H1 (cell line): ENCODE measurements at regions not wholly inside any gene's neighbourhood (a gene's known extent, or its start where the extent isn't known, plus 50 kb on each side); places are given as distances from the start of the nearest gene placed in this dataset.

Source experiments
- CTCF ChIA-PET: fragments of 300-600 bp; sonication (Branson Sonifier 250); formaldehyde crosslinking; loops from one replicate; lab custom pipeline; 2021; ENCODE audit not compliant: partially characterized antibody; lab: Charles Lee
- POLR2A ChIA-PET: fragments of 300-600 bp; sonication (Branson Sonifier 250); formaldehyde crosslinking; loops from one replicate; lab custom pipeline; 2021; ENCODE audit warnings: inconsistent platforms; ENCODE audit not compliant: partially characterized antibody; lab: Charles Lee
- DNase-seq, 2 experiments: peaks; one replicate each; pipeline versions ENCODE4 v3.0.0 to v3.0.0-alpha.2; 2010 to 2022; ENCODE audit warnings: low spot score in 2 of 2, low read depth in 1 of 2, mixed read lengths in 1 of 2
- FAIRE-seq: peaks from 2 replicates; lab custom pipeline; 2011; peaks lifted over from hg19 to GRCh38; lab: Jason Lieb, UNC
- H2AFZ ChIP-seq: 2 replicates; pipeline ENCODE4 v1.8.1; 2012; ENCODE audit warnings: low read length, inconsistent platforms
- H2AK5ac ChIP-seq: 2 replicates; pipeline ENCODE4 v1.6.1; 2013; ENCODE audit warnings: low read depth, low read length
- H2BK120ac ChIP-seq: replicated peaks from 2 replicates; pipeline ENCODE3; 2013; ENCODE audit warnings: low read depth, low read length, inconsistent platforms
- H2BK12ac ChIP-seq: 2 replicates; pipeline ENCODE4 v1.6.1; 2013; ENCODE audit warnings: low read depth, low read length
- H2BK15ac ChIP-seq: 2 replicates; pipeline ENCODE4 v1.6.1; 2013; ENCODE audit warnings: low read length
- H2BK20ac ChIP-seq: 2 replicates; pipeline ENCODE4 v1.6.1; 2013; ENCODE audit warnings: low read length
- H2BK5ac ChIP-seq: 2 replicates; pipeline ENCODE4 v1.6.1; 2013; ENCODE audit warnings: low read depth, low read length
- H3K14ac ChIP-seq: 2 replicates; pipeline ENCODE4 v1.6.1; 2013; ENCODE audit warnings: inconsistent platforms; ENCODE audit not compliant: insufficient read length
- H3K18ac ChIP-seq: 2 replicates; pipeline ENCODE4 v1.6.1; 2013; ENCODE audit warnings: low read length; ENCODE audit errors: extremely low read depth
- H3K23ac ChIP-seq: 2 replicates; pipeline ENCODE4 v1.6.1; 2013; ENCODE audit warnings: inconsistent platforms; ENCODE audit not compliant: insufficient read length
- H3K23me2 ChIP-seq: 2 replicates; pipeline ENCODE4 v1.6.1; 2013; ENCODE audit warnings: low read depth, low read length
- H3K27ac ChIP-seq: 2 replicates; pipeline ENCODE4 v1.6.1; 2011; ENCODE audit warnings: low read depth, low read length, inconsistent platforms
- H3K27me3 ChIP-seq, 4 experiments: replicated peaks in 1 of 4; 1 replicate in 1 of 4; 2 replicates in 3 of 4; pipeline versions ENCODE4 v1.6.1 to v1.8.1; 2011 to 2013; ENCODE audit warnings: low read length in 3 of 4, mild to moderate bottlenecking in 3 of 4, inconsistent platforms in 2 of 4, mixed read lengths in 2 of 4, moderate library complexity in 1 of 4; ENCODE audit not compliant: control insufficient read depth in 3 of 4, insufficient read depth in 3 of 4; ENCODE audit errors: extremely low read depth in 1 of 4
- H3K36me3 ChIP-seq, 4 experiments: 2 replicates each; pipeline versions ENCODE4 v1.6.1 to v1.8.1; 2011 to 2013; ENCODE audit warnings: mild to moderate bottlenecking in 4 of 4, low read length in 3 of 4, moderate library complexity in 2 of 4, control low read depth in 1 of 4, inconsistent platforms in 1 of 4; ENCODE audit not compliant: insufficient read depth in 4 of 4, control insufficient read depth in 2 of 4
- H3K4ac ChIP-seq: replicated peaks from 2 replicates; pipeline ENCODE3; 2013; ENCODE audit warnings: low read length, low read depth, mixed read lengths, inconsistent platforms; ENCODE audit not compliant: insufficient read length
- H3K4me1 ChIP-seq, 4 experiments: replicated peaks in 1 of 4; 1 replicate in 1 of 4; 2 replicates in 3 of 4; pipeline versions ENCODE4 v1.6.1 to v1.8.1; 2011 to 2013; ENCODE audit warnings: low read length in 3 of 4, inconsistent platforms in 2 of 4, mixed read lengths in 1 of 4; ENCODE audit not compliant: insufficient read depth in 4 of 4, control insufficient read depth in 3 of 4
- H3K4me2 ChIP-seq, 2 experiments: 2 replicates each; pipeline versions ENCODE4 v1.6.1 to v1.8.1; 2011 to 2013; ENCODE audit warnings: low read depth in 2 of 2, low read length in 2 of 2, control low read depth in 1 of 2, inconsistent platforms in 1 of 2, mild to moderate bottlenecking in 1 of 2; ENCODE audit not compliant: insufficient read depth in 1 of 2
- H3K4me3 ChIP-seq, 4 experiments: fragments of 200-600, 300-600 bp in 1 of 4; sonication (generic), shearing (Covaris generic), sonication (Bioruptor Twin) in 1 of 4; 2 replicates each; pipeline versions ENCODE4 v1.5.1 to v1.8.1; 2011 to 2016; ENCODE audit warnings: low read length in 4 of 4, low read depth in 3 of 4, control low read depth in 2 of 4, inconsistent platforms in 2 of 4, mild to moderate bottlenecking in 2 of 4, mixed read lengths in 1 of 4, moderate library complexity in 1 of 4; ENCODE audit not compliant: insufficient read depth in 2 of 4; ENCODE audit errors: extremely low read depth in 1 of 4
- H3K56ac ChIP-seq: replicated peaks from 2 replicates; pipeline ENCODE3; 2013; ENCODE audit warnings: low read depth, mild to moderate bottlenecking, mixed read lengths, low read length, inconsistent platforms; ENCODE audit not compliant: insufficient read length
- H3K79me1 ChIP-seq: 2 replicates; pipeline ENCODE4 v1.6.1; 2013; ENCODE audit warnings: low read depth, low read length, control low read depth
- H3K79me2 ChIP-seq, 2 experiments: 2 replicates each; pipeline versions ENCODE4 v1.6.1 to v1.8.1; 2012 to 2013; ENCODE audit warnings: low read length in 2 of 2, mild to moderate bottlenecking in 2 of 2, inconsistent platforms in 1 of 2; ENCODE audit not compliant: insufficient read depth in 2 of 2, control insufficient read depth in 1 of 2
- H3K9ac ChIP-seq, 4 experiments: replicated peaks in 1 of 4; 1 replicate in 1 of 4; 2 replicates in 3 of 4; pipeline versions ENCODE4 v1.6.1 to v1.8.1; 2011 to 2013; ENCODE audit warnings: low read depth in 3 of 4, low read length in 3 of 4, control low read depth in 2 of 4, mild to moderate bottlenecking in 2 of 4, moderate library complexity in 2 of 4, inconsistent platforms in 1 of 4; ENCODE audit errors: extremely low read depth in 1 of 4
- H3K9me3 ChIP-seq, 2 experiments: 2 replicates each; pipeline versions ENCODE4 v1.6.1 to v1.8.1; 2012 to 2013; ENCODE audit warnings: mild to moderate bottlenecking in 2 of 2, moderate library complexity in 2 of 2, control low read depth in 1 of 2, inconsistent platforms in 1 of 2, low read depth in 1 of 2, low read length in 1 of 2, mixed read lengths in 1 of 2; ENCODE audit not compliant: insufficient read depth in 2 of 2
- H4K20me1 ChIP-seq, 2 experiments: replicated peaks in 1 of 2; 2 replicates each; pipeline versions ENCODE3 to v1.8.1; 2011 to 2013; ENCODE audit warnings: inconsistent platforms in 2 of 2, low read length in 2 of 2, mild to moderate bottlenecking in 1 of 2; ENCODE audit not compliant: insufficient read depth in 2 of 2, control insufficient read depth in 1 of 2
- H4K5ac ChIP-seq: 2 replicates; pipeline ENCODE4 v1.6.1; 2013; ENCODE audit warnings: low read length, low read depth, mixed read lengths, inconsistent platforms; ENCODE audit not compliant: insufficient read length
- H4K8ac ChIP-seq: 2 replicates; pipeline ENCODE4 v1.8.0; 2013; ENCODE audit warnings: mild to moderate bottlenecking, moderate library complexity, low read length, inconsistent platforms; ENCODE audit not compliant: insufficient read depth; ENCODE audit errors: extremely low read depth
- H4K91ac ChIP-seq: replicated peaks from 2 replicates; pipeline ENCODE3; 2013; ENCODE audit warnings: low read length, mixed read lengths, inconsistent platforms; ENCODE audit not compliant: insufficient read length
- CEBPB ChIP-seq: IDR thresholded peaks from 2 replicates; pipeline ENCODE4 v1.6.1; 2012; ENCODE audit warnings: low read depth, low read length
- PHF8 ChIP-seq: fragments of 200-600 bp; sonication (generic); conservative IDR thresholded peaks from 2 replicates; pipeline ENCODE4 v1.7.1; 2012; ENCODE audit warnings: low read depth, mild to moderate bottlenecking, inconsistent platforms, low read length, moderate library complexity
- SIN3A ChIP-seq, 2 experiments: IDR thresholded peaks in 1 of 2; conservative IDR thresholded peaks in 1 of 2; 2 replicates each; pipeline ENCODE4 v1.6.1; 2011 to 2012; ENCODE audit warnings: low read length in 2 of 2, improper control_type of control experiment in 1 of 2, low read depth in 1 of 2, mild to moderate bottlenecking in 1 of 2
- SUZ12 ChIP-seq: fragments of 200-600 bp; sonication (generic); IDR thresholded peaks from 2 replicates; pipeline ENCODE4 v1.6.1; 2012; ENCODE audit warnings: mild to moderate bottlenecking, inconsistent platforms, low read length, moderate library complexity, mixed read lengths
- TAF7 ChIP-seq: optimal IDR thresholded peaks from 2 replicates; pipeline ENCODE3; 2011; ENCODE audit warnings: low read depth, mild to moderate bottlenecking, inconsistent platforms, low read length, moderate library complexity, borderline replicate concordance
- YY1 ChIP-seq: IDR thresholded peaks from 2 replicates; pipeline ENCODE4 v1.6.1; 2011; ENCODE audit warnings: low read depth, mild to moderate bottlenecking, low read length
- WGBS, 2 experiments: shearing (Covaris generic) in 1 of 2; methylation state at CpG; one replicate each; pipeline versions ENCODE4 v1.1.6 to v1.1.7; 2013 to 2015; ENCODE audit warnings: low lambda C conversion rate in 2 of 2, mixed read lengths in 2 of 2, inconsistent platforms in 1 of 2, low coverage in 1 of 2, missing lambda C conversion rate in 1 of 2; ENCODE audit not compliant: insufficient replicate concordance in 2 of 2, insufficient coverage in 1 of 2, insufficient read length in 1 of 2; ENCODE audit errors: extremely low coverage in 1 of 2, missing lambda C conversion rate in 1 of 2; 5-methylcytosine and 5-hydroxymethylcytosine counted together
- TF ChIP-seq, protein P1 (sequence below): IDR thresholded peaks from 2 replicates; pipeline ENCODE4 v1.6.1; 2011; ENCODE audit warnings: low read length, improper control_type of control experiment
- TF ChIP-seq, protein P2 (sequence below): IDR thresholded peaks from 2 replicates; pipeline ENCODE4 v1.6.1; 2012; ENCODE audit warnings: low read length, inconsistent platforms

DNA sequence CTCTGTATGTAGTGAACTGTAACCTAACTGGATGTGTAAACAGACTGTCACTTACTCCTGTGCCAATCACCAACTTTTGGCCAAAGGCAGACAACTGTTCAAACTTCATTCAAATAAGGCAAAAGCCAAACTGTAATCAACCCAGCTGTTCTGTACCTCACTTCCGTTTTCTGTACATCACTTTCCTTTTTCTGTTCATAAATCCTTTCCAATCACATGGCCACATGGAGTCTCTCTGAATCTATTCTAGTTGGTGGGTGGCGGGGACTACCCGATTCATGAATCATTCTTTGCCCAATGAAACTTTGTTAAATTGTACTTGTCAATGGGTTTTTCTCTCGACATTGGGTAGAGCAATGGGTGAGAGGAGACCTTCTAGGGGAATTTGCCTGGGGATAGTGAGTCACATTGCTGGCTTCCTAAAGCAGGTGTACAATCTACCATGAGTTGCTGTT is 178.3 kb upstream of the RFC3 start:
- Histone ChIP-seq H3K14ac (no peak overlapping the region), H3K27ac (no peak overlapping the region), H3K4me2 (no peak overlapping the region), H3K9me3 (no peaks in the 10 kb centered on the region), H3K27me3 (no peaks in the 10 kb centered on the region), H3K56ac (no peak overlapping the region), H2AK5ac (0 out of 2 replicates have a peak overlapping the region, but pooled peaks have one; percentile 71), H3K36me3 (no peaks in the 10 kb centered on the region), H3K4me3 (no peak overlapping the region), H2AFZ (no peak overlapping the region), H3K23me2 (no peaks in the 10 kb centered on the region), H3K18ac (0 out of 2 replicates have a peak overlapping the region, but pooled peaks have one; percentile 35), H4K5ac (no peak overlapping the region), H4K20me1 (no peaks in the 10 kb centered on the region), H4K91ac (no peak overlapping the region), H3K79me1 (no peaks in the 10 kb centered on the region), H2BK12ac (no peak overlapping the region), H3K9ac (no peak overlapping the region), H3K23ac (no peak overlapping the region), H3K79me2 (no peaks in the 10 kb centered on the region), H4K8ac (no peak overlapping the region), H2BK15ac (no peak overlapping the region), H2BK120ac (no peak overlapping the region), H3K4ac (no peak overlapping the region), H3K4me1 (peaks cover 5 to 19% (median 11%) of the 10 kb centered on the region in 4 experiments; a peak in 4 of 7 replicates), H2BK20ac (peak overlapping the region; percentile 25; the same call in 1 of the 2 replicates), H2BK5ac (no peak overlapping the region)
- FAIRE-seq = no peak
- POLR2A ChIA-PET = no interaction called here
- CTCF ChIA-PET = no interaction called here
- WGBS, 2 experiments = 92% methylated on average over 4 of the region's 4 CpGs; no CpG with 5 or more reads in 1 of the 2 experiments
- no peak for DNase-seq
- TF ChIP-seq, protein P1, sequence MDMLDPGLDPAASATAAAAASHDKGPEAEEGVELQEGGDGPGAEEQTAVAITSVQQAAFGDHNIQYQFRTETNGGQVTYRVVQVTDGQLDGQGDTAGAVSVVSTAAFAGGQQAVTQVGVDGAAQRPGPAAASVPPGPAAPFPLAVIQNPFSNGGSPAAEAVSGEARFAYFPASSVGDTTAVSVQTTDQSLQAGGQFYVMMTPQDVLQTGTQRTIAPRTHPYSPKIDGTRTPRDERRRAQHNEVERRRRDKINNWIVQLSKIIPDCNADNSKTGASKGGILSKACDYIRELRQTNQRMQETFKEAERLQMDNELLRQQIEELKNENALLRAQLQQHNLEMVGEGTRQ = no peak
- no peak for TF ChIP-seq CEBPB
- TF ChIP-seq, protein P2, sequence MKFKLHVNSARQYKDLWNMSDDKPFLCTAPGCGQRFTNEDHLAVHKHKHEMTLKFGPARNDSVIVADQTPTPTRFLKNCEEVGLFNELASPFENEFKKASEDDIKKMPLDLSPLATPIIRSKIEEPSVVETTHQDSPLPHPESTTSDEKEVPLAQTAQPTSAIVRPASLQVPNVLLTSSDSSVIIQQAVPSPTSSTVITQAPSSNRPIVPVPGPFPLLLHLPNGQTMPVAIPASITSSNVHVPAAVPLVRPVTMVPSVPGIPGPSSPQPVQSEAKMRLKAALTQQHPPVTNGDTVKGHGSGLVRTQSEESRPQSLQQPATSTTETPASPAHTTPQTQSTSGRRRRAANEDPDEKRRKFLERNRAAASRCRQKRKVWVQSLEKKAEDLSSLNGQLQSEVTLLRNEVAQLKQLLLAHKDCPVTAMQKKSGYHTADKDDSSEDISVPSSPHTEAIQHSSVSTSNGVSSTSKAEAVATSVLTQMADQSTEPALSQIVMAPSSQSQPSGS = no peak
- TF ChIP-seq SUZ12 = no peak
- TF ChIP-seq SIN3A (conservative IDR thresholded peaks at IDR 0.05 in 1 of 2, IDR thresholded peaks at IDR 0.05 in 1 of 2; ENCODE audit: low read depth in 1 of 2, low read length in 2 of 2) = no peak
- no peak for TF ChIP-seq PHF8
- TF ChIP-seq TAF7 = no peak
- TF ChIP-seq YY1 = no peak
